Suprapubic skin (tissue), 4 donors: ENCODE measurements at regions not wholly inside any gene's neighbourhood (a gene's known extent, or its start where the extent isn't known, plus 50 kb on each side); places are given as distances from the start of the nearest gene placed in this dataset.

Experiments
- CTCF ChIP-seq, 2 donors: fragments of 200-600 bp in 1 of 2; fragments of 450-650 bp in 1 of 2; sonication (generic) in 1 of 2; IDR thresholded peaks; one replicate each; pipeline ENCODE4 v1.5.1; 2016 to 2019; ENCODE audit warnings: antibody characterized with exemption in 2 of 2, mild to moderate bottlenecking in 1 of 2, moderate library complexity in 1 of 2
- POLR2A ChIP-seq, 2 donors: fragments of 450-650 bp; IDR thresholded peaks; one replicate each; pipeline ENCODE4 v1.6.1; 2017; ENCODE audit warnings: antibody characterized with exemption in 2 of 2, mild to moderate bottlenecking in 2 of 2, moderate library complexity in 2 of 2
- POLR2AphosphoS5 ChIP-seq, 3 donors: sonication (generic); formaldehyde crosslinking; IDR thresholded peaks; one replicate each; pipeline ENCODE4 v1.6.1; 2017; ENCODE audit warnings: antibody characterized with exemption in 3 of 3

GRCh38 chr14:53526200-53526599, 373.1 kb upstream of the DDHD1 start:
- no peak for TF ChIP-seq POLR2A (IDR thresholded peaks at IDR 0.05)
- TF ChIP-seq CTCF (IDR thresholded peaks at IDR 0.05): no peak
- no peak for TF ChIP-seq POLR2AphosphoS5 (IDR thresholded peaks at IDR 0.05)
